HG02759 (cell line): ENCODE measurements at regions not wholly inside any gene's neighbourhood (a gene's known extent, or its start where the extent isn't known, plus 50 kb on each side); places are given as distances from the start of the nearest gene placed in this dataset.

Experiments
- ATAC-seq: cut with Tn5 transposase; IDR thresholded peaks from one replicate; pipeline ENCODE4 v1.9.1; 2021; ENCODE audit warnings: mild to moderate bottlenecking, moderate library complexity; ENCODE audit not compliant: unreplicated experiment

GRCh38 chrX:39576041-39576872, 521.5 kb downstream of the BCOR start:
- no peak for ATAC-seq

- no peak for ATAC-seq
These were observed 520.4 kb downstream of the BCOR start for GRCh38 chrX:39577206-39577984.

- peak; percentile 99 for ATAC-seq
These were observed 519.5 kb downstream of the BCOR start for GRCh38 chrX:39577985-39578869.

DNA sequence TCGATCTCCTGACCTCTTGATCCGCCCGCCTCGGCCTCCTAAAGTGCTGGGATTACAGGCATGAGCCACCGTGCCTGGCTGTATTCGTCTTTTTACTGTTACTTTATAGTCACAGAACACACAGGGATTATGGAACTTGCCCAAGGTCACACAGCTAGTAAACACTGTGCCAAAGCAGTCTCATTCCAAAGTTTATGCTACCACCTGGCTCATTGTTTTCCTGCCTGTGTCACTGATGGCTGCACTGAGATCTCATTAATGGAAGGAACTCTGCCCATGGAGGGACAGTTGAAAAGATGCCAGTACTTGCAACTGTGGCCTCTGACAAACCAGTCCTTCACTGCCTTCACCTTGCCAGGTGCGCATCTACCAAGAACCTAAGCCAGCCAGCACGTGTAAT, 517.7 kb downstream of the BCOR start:
- no peak for ATAC-seq

GRCh38 chrX:39581411-39581810, 516.3 kb downstream of the BCOR start:
- no peak for ATAC-seq

- ATAC-seq, result no peak
These were observed 515.7 kb downstream of the BCOR start for GRCh38 chrX:39582091-39582490.

DNA sequence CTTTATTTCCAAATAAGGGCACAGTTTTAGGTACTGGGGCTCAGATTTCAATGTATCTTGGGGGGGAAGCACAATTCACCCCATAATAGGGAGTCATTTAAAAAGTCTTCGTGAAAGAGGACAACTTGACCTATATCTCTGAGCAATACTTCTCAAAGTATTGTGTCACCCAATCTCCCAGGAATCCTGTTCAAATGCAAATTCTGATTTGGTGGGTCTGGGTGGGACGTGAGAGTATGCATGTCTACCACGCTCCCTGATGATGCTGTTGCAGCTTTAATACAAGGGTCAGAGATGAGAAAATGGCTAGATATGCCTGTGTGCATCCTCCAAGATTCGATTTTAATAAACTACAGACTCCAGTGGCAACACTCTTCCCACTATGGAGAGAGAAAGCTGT, 514.8 kb downstream of the BCOR start:
- ATAC-seq, result no peak

DNA sequence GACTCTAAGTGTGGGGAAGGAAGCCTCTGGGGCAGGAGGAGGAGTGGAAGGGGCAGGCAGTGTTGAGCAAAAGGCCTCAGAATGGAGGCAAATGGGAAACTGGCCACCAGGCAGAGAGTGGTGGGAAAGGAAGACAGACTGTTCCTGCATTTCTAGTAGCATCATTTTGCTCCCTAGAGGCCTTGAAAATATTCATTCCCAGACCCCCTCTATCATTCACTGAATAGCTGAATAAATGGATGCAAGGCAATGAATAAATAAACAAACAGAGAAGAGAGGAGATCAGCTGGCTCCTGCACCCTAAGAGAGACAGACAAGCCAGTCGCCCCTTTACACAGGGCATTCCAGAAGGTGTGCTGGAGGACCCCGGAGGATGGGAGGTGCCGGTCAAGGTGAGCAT, 511.9 kb downstream of the BCOR start:
- ATAC-seq, result no peak

DNA sequence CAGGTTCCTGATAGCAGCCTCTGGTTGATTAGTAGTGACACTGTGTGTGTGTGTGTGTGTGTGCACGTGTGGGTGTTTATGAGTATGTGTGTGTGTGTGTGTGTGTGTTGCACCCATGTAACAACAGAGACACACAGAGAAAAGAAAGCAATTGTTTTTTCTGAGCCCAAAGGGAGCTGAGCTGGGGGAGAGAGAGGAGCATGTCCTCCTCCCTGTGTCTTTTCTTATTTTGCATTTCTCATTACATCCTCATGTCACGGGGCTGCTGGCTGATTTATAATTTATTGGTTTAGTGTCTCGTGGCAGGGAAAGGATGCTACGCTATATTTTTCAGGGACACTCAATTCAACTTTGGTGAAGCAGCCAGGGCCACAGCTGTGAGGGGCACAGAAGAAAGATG, 511.4 kb downstream of the BCOR start:
- no peak for ATAC-seq

DNA sequence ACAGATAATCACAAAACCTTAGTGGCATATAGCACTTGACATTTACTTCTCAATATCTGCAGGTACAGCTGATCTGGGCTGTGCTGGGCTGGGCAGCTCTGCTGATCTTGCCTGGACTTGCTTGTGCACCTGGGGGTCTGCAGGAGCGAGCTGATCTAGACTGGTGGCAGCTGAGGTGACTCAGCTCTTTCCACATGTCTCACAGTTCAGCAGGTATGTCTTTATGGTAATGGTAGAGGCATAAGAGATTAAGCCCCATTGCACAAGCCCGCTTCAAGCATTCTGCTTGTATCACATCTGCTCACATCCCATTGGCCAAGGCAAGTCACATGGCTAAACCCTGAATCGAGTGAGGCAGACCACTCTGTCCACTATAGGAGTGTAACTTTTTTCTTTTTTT, 506.7 kb downstream of the BCOR start:
- ATAC-seq, result no peak

GRCh38 chrX:39592776-39593175, 505.0 kb downstream of the BCOR start:
- ATAC-seq, result no peak

GRCh38 chrX:39595977-39596376, 501.8 kb downstream of the BCOR start:
- ATAC-seq, result no peak

DNA sequence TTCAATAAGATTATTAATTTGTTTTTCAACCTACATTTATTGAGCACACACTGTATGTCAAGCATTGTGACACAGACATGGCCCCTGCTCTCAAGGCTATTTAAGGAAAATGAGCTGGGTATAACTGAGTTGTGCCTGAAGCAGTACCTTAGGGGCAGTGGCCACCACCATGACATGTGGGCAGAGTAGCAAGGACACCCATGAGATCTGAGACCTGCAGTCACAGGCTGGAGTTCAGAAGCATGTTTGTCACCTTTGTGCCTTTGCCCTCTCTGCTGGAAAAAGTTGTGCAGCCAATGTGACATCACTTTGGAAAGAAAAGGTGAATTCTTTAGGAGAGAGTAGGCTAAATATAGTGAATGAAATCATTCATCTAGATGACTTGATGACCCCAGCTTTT, 501.3 kb downstream of the BCOR start:
- ATAC-seq, result no peak

DNA sequence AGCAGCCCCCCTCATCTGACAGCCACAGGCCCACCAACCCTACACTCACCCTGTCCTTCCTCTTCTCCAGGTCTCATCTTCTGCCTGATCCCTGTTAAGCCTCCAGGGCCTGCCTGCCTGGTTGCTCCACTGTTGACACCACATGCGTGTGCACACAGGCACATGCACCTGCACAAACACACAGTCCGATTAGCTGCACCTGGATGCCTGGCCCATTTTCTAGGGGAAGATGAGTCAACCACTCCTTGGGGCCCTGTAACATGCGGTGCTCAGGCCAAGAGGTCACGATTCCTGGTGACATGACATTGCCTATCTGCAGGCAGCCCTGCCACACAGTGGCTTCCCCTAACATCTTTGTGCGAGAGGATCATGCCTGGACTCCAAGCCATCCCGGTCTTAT, 498.4 kb downstream of the BCOR start:
- ATAC-seq, result no peak

DNA sequence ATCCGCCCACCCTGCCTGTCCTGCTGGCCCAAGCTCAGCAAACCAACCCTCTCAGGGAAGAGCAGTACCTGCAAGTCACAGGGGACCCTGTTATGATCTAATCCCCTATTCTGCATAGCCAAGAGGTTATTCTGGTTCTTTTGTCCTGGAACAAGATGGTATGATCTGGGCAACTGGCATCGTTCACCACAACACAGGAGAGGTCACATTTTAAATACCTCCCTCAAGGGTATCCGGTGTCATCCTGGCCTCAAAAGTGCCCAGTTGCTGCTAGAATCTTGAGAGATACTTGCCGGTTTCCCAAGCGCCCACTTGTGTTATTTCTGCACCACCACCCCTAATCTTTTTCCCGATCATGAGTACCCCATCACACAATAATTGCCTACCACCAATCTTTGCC, 497.5 kb downstream of the BCOR start:
- no peak for ATAC-seq

DNA sequence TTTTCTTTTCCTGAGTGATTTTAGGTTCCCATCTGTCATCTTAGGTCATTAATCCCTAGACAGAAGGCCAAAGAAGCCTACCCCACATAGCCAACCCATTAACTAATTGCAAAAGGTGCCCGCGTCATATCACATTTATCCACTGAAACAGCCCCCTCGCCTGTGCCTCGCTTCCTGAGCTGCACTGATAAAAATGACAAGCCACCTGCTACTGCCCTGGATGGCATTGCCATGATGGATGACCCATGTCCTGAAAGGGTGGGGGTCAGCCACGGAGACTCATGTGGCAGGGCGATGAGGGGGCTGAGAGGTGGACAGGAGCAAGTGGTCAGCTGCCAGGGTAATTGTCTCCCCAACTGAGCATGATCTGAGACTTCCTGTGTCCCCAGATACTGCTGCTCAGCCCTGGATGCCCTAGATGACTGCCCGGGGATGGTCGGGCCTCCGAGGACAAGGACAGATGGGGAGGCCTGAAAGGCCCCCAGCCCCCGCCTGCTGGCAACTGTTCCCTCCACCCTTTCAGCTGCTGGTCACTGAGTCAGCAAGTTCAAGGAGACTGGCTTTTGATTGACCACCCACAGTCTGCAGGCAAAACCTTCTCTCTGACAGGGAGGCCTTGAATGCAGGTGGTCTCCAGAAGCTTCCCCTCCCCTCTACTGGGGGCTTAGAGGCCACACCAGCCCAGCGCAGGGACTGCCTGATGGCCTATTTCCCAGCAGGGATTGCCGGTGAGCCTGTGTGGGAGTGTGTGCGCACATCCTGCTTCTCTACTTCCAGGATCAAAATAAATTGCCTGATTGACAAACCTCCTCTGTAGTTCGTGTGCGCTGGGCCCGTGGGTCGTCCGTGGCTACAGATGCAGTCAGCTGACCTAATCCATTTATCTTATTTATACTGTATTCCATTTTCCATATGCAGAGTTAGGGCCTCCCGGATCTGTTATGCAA, 496.3 kb downstream of the BCOR start:
- no peak for ATAC-seq

GRCh38 chrX:39602195-39602594, 495.6 kb downstream of the BCOR start:
- ATAC-seq, result no peak

DNA sequence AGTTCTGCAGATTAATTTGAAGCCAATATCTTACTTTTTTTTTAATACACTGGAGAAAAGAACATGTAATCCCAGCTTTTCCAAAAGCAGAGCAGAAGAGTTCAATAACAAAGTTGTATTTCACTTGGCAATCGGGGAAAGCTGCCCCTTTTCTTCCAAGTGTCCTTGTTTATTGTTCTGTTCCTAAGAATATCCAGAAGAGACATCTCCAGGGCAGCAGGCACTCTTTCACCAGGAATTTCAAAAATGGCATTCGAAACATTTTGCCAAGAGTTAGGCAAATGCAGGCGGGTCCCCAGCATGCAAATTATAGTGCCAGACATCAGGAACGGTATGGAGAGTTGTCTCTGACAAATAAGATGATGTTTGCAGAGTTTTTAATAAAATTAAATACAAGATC, 494.5 kb downstream of the BCOR start:
- ATAC-seq, result no peak

DNA sequence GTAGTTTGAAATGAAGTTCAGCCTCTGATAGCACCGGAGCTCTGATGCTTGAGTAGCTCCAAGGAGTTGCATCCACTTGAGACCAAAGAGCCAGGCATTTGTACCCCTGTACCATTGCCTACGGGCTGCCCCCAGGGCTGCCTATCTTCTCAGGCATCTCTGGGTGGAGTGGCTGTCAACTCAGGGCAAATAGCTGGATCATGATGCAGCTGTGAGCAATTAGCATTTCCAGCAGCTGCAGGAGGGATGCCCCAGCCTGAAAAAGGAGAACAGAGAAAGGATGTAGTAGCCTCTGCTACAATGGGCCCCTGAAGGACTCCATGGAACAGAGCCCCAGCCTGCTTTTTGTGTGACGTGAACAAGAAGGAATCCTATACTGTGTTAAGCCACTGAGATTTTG, 492.6 kb downstream of the BCOR start:
- ATAC-seq, result no peak

GRCh38 chrX:39605866-39606265, 491.9 kb downstream of the BCOR start:
- no peak for ATAC-seq
